ENCODE measurements at regions not wholly inside any gene's neighbourhood (a gene's known extent, or its start where the extent isn't known, plus 50 kb on each side); places are given as distances from the start of the nearest gene placed in this dataset.
"Not testable (repeated sequence)": the region's sequence is repeated elsewhere in the genome, so short reads cannot be mapped to it uniquely, and the experiment has no call there.

- DNase-seq: no peak
Observed at GRCh38 chr20:48400009-48400408, 427.8 kb downstream of the PREX1 start.

- no peak for DNase-seq
Observed at GRCh38 chr20:48398506-48399449, 429.0 kb downstream of the PREX1 start.

GRCh38 chr20:48396981-48397861 lies 430.6 kb downstream of the PREX1 start:
- DNase-seq: not testable (repeated sequence)

GRCh38 chr20:48395816-48396546 lies 431.8 kb downstream of the PREX1 start:
- no peak for DNase-seq

GRCh38 chr20:48394415-48395081 lies 433.3 kb downstream of the PREX1 start:
- no peak for DNase-seq

- DNase-seq: no peak
Observed at GRCh38 chr20:48393737-48394314, 434.0 kb downstream of the PREX1 start.

- no peak for DNase-seq
Observed at GRCh38 chr20:48393311-48393685, 434.5 kb downstream of the PREX1 start.

GRCh38 chr20:48392407-48393310 lies 435.1 kb downstream of the PREX1 start:
- DNase-seq: no peak

- no peak for DNase-seq
Observed at GRCh38 chr20:48390981-48391380, 436.8 kb downstream of the PREX1 start.

GRCh38 chr20:48387675-48388074 lies 440.1 kb downstream of the PREX1 start:
- no peak for DNase-seq

GRCh38 chr20:48385527-48385926 lies 442.3 kb downstream of the PREX1 start:
- DNase-seq: no peak

GRCh38 chr20:48385114-48385513 lies 442.7 kb downstream of the PREX1 start:
- DNase-seq: no peak

- no peak for DNase-seq
Observed at GRCh38 chr20:48384147-48384818, 443.5 kb downstream of the PREX1 start.

- DNase-seq: no peak
Observed at GRCh38 chr20:48383252-48383651, 444.5 kb downstream of the PREX1 start.

GRCh38 chr20:48382304-48382703 lies 445.5 kb downstream of the PREX1 start:
- DNase-seq: no peak

GRCh38 chr20:48381353-48382120 lies 446.3 kb downstream of the PREX1 start:
- no peak for DNase-seq

- no peak for DNase-seq
Observed at GRCh38 chr20:48380661-48381060, 447.1 kb downstream of the PREX1 start.

GRCh38 chr20:48378976-48379675 lies 448.7 kb downstream of the PREX1 start:
- no peak for DNase-seq

- no peak for DNase-seq
Observed at GRCh38 chr20:48377940-48378339, 449.9 kb downstream of the PREX1 start.

Measured in KG1 (cell line).